ENCODE measurements at regions not wholly inside any gene's neighbourhood (a gene's known extent, or its start where the extent isn't known, plus 50 kb on each side); places are given as distances from the start of the nearest gene placed in this dataset.

DNA sequence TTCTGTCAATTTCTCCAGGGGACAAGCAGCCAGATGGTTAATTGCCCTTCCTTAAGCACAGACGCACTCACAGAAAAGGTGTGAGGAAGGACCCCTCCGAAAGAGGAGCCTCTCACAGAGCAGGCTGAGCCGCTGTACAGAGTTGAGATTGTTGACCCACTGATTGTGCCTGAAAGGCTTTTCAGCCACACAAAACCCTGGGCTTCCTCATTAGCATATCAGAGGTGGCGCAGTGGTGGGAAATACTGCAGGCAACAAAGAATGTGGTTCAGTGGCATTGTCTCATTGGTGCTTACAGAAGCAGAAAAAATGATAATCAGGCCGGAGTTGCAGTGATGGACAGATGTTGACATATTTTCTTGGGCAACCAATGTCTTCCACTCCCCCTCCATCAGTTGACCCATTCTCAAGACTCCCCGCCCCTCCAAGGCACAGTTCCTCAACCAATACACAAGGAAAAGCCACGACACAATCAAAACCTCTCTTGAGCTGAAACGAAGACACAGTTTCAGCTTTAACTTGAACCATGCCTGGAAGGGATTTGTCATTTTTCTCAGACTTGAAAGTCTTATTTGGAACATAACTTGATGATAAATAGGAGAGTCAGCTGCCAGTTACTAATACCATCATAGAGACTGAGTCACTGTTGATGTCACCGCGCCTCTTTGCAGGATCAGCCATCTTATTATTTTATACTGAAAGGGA lies 53.1 kb downstream of the ATXN3L start:
- no peak for DNase-seq (ENCODE audit: low spot score)

DNA sequence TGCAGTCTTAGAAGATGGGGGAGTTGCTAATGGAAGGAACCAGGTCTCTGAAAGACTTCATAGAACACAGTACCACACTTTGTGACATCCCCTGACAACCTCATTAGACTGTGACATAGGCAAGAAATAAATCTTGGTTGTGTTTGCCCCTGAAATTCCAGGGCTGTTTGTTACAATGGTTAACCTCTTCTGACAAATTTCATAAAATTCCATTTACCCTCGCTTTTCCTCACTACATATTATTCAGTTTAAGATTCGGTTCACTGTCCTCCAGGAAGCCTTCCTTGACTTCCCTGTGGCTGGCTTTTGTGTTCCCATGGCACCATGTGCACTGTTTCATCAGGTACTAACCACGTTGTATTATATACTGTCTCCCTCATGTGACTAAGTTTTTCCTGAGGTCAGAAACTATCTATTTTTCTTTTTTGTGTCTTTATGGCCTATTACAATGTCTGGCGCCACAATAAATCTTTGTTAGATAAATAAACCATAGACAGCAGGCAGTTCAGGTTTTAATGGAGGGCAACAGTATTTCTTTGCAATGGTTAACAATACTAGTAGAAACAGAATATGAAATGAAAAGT lies 54.2 kb downstream of the ATXN3L start:
- DNase-seq (ENCODE audit: low spot score), result no peak

DNA sequence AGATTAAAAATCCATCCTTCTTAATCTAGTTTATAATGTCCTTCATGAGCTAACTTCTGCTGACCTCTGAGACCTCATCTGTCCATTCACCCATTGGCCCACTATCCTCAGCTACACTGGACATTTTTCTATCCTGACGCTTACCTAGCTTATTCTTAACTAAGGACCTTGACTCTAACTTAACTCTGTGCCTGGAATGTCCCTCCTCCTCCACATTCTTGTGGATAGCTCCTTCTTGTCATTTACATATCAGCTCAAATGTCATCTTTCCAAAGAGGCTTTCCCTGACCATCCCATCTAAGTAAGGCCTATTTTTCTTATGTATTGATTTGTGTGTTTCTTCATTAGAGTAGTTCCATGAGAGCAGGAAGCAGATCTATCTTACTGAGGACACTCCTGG lies 54.7 kb downstream of the ATXN3L start:
- DNase-seq (ENCODE audit: low spot score), result no peak

DNA sequence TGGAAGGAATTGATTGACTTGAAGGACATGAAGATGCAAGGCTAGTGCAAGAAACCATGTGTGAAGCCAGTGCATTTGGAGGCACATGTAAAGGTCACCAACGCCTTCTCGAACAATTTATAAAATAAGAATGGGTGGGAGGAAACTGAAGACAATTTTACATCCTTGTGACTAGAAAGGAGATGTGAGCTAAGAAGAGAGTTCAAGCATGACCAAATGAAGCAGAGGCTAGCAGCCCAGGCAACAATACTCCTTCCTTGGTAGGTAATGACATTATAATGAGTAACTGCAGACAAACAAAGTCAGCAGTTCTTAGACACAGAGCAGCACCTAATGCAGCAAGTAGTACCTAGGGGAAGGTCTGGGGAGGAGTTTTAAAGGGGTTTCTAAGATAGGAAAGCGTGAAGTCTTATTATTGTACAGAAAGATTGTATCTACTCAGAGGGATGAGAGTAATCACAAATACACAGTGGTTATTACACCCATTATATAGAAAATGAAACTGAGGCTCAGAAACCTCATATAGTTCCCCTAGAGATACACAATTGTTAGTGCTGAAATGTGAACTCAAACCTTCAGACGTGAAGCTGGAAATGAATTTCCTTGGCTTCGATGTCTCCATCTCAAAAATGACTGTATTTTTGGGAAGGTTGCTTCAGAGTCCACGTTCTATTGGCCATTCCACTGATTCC lies 56.1 kb downstream of the ATXN3L start:
- no peak for DNase-seq (ENCODE audit: low spot score)

DNA sequence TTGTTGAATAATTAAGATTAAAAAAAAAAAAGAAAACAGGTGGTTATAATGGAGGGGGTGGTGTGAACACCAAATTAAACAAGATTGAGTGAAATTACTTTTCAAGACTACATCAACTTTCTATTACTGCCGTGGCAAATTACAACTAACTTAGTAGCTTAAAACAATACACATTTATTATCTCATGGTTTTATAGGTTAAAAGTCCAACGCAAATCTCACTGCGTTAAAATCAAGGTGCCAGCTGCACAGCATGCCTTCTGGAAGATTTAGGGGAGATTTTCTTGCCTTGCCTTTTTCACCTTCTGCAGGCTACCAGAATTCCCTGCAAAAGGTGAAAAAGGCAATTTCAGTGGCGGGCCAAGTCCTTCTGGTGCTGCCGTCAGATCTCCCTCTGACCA lies 58.5 kb downstream of the ATXN3L start:
- DNase-seq (ENCODE audit: low spot score), result no peak

DNA sequence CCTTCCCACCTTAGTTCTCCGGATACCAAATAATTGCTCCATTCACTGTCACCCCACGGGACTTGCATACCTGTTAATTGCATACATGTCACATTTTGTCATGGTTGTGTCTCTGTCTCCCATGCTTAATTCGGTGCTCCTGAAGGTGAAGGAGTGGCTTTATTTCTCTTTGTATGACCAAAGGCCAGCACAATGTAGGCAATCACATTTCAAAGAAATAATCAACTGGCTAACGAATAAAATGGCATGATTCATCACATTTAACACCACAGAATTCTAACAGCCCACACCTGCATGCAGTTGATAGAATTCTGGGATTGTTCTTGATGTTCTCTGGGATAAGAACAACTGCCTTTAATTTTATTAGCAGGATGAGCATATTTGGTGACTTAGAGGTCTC lies 59.3 kb downstream of the ATXN3L start:
- no peak for DNase-seq (ENCODE audit: low spot score)

DNA sequence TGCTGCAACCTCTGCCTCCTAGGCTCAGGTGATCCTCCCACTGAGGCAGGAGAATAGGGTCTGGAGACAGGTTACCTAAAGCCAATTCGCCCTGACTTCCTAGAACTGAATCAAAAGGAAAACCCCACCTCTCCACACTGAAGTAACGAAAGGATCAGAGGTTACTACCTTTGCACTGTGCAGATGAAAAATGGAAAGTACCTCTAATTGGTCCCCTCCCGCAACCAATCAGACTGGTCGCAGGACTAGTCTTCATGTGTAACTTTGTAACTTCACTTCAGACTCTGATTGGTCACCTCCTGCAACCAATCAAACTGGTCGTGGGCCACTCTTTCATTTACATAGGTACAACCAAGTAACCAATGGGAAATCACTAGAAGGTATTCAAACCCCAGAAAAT lies 61.1 kb downstream of the ATXN3L start:
- DNase-seq (ENCODE audit: low spot score), result no peak

DNA sequence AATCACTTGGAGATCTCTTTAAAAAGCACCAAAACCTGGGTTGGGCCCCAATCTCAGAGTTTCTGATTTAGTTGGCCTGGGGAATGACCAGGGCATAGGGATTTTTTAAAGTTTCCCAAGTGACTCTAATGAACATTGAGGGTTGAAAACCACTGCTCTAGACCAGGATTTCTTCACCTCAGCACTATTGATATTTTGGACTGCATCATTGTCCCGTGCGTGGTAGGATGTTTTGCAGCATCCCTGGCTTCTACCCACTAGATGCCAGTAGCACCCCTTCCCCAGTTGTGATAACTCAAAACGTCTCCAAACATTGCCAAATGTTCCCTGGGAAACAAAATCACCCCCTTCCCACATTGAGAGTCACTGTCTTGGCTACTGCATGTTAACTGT lies 61.8 kb downstream of the ATXN3L start:
- DNase-seq (ENCODE audit: low spot score), result no peak

DNA sequence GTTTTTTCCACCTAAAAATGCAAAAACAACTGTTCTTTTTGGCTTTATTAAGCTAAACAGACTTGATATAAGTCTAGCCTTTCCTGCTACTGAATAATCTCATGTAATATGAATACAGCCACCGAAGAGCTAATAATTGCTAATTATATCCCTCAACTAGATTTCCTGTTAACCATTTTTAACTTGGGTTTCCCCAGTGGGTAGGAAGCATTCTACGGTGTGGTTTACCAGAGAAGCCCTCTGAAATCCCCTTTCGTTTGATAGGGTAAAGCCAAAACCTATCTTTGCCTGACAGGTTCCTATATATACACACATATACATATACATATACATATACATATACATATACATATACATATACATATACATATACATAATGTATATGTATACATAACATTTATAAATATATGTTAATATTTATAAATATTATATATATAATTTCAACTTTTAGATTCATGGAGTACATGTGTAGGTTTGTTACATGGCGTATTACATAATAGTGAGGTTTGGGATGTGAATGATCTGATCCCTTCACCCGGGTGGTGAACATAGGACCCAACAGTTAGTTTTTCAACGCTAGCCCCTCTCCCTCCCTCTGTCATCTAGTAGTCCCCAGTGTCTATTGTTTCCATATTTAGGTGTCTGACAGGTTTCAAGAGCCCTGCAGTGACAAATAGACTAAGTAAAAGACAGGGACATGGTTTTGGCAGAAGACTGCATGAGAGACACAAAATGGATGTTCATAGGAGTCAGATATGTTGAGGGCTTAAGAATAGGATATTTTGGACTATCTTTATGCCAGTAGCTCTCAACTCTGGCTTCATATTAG lies 62.4 kb downstream of the ATXN3L start:
- no peak for DNase-seq (ENCODE audit: low spot score)

DNA sequence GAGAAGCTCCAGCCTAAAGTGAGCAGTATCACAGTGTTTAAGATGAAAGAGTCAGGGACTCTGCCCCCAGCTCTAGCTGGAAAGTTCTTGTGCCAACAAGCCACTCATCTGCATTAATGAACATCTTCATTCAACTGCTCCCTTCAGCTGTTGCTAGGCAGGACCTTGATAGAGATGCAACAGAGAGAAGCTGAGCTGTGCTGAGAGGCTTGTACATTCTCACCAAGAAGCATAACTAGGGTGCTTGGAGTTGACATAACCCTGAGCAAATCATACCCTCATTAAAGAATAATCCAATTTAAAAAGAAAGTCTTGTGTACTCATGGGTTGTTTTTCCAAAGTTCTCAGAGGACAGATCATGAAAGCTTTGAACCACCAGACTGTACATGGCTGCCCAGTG lies 63.2 kb downstream of the ATXN3L start:
- no peak for DNase-seq (ENCODE audit: low spot score)

DNA sequence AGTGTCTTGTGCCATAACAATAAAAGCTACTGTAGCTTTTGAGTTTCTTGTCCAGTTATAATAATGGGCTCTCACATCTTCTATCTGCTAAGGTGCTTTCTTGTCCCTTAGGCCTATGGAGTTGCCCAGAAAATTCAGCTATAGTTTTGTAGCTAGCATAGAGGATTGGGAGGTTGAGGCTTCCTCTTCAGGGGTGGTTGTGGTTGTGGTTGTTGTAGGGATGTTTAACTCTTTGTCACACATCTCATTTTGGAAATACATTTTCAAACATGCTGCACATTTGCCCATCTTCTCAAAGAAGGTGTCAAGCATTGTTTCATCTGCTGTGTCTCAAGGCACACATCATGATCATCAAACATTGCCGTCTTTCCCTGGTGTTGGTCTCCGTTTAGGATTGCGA lies 65.0 kb downstream of the ATXN3L start:
- no peak for DNase-seq (ENCODE audit: low spot score)

DNA sequence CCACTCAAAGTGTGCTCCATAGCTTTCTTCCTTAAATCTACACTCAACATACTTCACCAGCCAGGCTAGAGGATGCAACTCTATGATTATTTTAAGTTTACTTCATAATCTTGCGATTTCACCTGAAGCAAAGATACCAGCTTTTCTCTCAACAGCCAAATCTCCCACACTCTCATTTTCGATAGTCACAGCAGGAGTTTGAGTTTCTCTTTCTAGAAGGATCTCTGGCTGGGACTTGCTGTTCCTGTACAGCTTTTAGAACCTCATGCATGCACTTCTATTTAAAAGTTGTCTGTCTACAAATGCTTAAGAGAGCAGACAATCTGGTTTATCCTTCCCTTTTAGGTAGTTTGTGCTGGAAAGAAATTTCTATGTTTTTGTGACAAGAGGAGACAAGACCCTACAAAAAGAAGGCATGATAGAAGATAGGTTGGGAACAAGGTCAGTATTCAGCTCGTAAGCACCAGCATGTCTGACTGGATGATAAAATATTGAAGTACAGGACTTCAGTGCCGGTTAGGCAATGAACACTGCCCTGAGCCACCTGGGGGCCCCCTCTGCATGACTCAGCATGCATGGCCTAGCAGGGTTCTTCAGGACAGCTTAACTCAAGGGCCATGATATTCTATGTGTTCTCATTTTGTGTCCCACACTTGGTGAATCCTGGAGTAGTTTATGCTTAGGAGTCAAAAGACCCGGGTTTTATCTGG lies 65.6 kb downstream of the ATXN3L start:
- no peak for DNase-seq (ENCODE audit: low spot score)

DNA sequence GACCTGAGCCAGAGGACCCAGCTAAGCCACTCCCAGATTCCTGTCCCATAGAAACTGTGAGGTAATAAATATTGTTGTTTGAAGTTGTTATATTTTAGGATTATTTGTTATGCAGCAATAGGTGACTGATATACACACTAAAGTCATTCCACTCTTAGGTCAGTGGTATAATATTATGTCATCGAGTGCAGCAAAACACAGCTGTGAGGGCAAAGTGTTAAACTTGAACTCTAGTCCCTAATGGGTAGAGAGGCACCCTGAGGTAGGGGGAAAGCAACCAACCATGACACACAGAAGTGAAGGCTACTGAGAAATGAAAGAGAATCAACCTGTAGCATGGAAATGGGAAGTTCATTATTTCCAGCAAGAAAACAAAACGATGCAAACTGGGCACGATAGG lies 66.6 kb downstream of the ATXN3L start:
- no peak for DNase-seq (ENCODE audit: low spot score)

DNA sequence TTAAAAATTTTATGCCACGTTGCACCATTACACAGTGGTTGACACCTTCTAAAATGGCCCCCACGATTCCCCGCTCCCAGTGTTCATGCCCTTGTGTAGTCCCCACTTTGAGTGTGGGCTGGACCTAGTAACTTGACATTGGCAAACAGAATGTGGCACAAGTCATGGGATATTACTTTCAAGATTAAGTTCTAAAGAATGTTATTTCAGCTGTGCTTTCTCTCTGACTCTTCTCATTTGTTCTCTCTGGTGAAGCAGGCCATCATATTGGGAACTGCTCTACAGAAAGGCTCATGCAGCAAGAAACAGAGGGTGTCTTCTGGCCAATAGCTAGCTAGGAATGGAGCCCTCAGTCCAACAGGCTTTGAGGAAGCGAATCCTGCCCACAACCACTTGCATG lies 67.1 kb downstream of the ATXN3L start:
- no peak for DNase-seq (ENCODE audit: low spot score)

DNA sequence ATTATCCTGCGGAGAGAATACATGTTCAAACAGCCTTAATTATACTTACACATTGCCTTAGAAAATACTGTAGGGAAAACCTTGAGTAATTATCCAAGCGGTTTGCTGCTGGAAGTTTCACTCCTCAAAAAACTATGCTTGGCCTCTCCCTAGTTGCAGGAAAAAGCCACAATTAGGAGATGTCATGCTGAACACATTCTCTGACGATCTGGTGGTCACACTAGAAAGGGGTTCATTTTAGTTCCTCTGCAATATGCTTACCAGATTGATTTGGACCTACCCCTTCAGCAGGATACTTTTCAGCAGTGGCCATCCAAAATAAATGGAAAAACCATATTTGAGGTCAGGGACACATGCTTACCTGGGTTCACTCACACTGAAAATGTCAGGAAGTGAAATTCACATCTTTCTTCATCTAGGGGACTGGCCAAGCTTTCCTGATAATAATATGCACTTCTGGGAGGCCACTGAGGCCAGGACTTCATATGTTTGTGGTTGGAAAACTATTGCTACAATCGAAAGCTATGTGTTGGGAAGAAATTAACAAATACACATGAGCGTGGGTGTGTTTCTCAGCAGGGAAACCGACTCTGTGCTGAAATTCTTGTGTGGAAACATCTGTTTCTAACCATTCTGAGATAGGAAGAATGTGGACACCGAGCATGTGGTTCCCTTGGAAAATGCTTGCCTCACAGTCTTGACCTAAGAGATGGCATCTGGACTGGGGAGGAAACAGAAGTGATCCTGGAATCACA lies 68.8 kb downstream of the ATXN3L start:
- DNase-seq (ENCODE audit: low spot score), result no peak

DNA sequence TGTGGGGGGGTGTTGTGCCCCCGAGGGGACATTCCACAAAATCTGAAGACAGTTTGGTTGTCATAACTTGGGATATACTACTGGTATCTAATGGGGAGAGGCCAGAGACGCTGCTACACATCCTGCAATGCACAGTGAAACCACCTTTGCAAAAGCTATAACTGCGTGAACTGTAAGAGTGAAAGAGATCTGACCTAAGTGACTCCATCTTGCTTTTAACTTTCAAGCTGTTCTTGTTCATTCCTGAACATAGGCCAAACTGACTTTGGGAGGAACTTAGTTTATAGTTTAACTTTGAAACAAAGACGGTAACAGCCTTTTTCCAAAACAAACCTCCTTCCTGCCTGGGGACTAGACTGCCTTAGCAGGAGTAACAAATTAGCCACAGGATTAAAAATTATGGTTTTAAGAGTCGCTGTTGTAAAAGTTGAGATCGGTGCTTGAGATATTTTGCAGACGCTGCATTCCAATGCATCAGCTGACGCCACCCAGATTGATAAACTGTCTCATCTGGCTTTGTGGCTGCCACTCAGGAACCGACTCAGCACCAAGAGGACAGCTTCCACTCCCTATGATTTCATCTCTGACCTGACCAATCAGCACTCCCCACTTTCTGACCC lies 70.9 kb downstream of the ATXN3L start:
- DNase-seq (ENCODE audit: low spot score), result no peak

DNA sequence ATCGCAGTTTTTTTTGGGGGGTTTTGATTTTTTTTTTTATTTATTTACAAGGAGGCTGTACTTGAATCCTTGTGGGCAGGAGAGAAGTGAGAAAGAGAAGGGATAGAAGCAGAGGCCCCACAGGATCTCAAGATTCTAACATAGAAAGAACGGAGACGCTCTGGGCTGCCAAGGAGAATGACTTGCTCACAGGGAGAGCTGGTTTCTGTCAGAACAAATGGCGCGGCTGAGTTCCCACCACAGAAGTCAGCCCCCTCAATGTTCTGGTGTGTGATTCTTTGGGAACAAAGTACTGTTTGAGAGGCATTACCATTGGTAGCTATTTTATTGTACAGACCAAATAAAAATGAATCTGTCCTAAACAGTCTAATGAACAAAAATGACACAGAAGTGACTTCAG lies 80.6 kb downstream of the ATXN3L start:
- DNase-seq (ENCODE audit: low spot score), result no peak

DNA sequence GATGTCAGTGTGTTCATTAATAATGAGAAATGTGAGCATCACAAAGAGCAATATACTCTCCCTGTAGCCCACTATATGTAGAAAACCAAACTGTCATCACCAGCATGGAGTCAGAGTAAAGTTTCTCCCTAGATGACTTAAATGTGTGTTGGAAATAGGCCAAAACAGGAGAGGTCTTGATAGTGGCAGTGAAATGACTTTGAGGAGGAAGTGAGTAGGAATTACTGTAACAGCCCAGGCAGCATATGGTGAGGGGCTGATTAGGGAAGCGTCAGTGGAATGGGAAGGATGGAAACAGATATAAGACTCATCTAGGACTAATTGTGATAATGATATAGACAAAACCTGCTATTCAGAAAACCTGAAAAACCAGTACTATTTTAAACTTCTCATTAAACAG lies 83.9 kb downstream of the ATXN3L start:
- no peak for DNase-seq (ENCODE audit: low spot score)

DNA sequence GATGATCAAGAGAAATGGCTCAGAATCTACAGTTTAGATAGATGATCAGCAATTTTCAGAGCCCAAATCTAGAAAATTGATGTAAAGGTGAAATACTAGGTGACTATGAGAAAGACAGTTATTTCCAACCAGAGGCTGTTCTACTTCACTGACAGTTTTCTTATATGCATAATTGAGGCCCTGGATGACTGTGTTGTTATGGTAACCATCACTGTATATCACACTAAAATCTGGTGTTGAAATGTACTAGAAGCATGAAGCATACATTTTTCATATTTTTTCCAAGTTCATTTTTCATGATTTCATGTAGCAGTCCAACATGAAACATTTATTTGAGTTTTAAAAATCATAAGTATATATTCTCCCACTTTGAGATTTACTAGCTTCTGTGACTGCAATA lies 87.4 kb downstream of the ATXN3L start:
- no peak for DNase-seq (ENCODE audit: low spot score)

DNA sequence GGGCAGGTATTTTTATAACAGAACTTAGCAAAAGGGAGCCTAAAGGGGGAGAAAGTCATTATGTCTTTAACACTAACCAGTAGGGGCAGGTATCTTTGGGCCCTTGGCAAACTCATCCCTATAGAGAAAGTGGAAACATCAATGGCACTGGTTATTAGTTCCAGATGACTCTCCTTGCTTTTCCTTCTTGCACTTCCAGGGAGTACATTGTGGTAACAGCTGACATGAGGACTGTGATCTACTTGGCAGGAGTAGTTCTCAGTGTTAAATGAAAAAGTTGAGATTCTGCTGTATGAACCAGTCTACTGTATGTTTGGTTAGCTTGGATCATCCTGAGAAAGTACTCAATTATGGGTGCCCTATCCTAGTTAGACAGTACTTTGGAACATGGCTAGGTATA lies 93.6 kb downstream of the ATXN3L start:
- no peak for DNase-seq (ENCODE audit: low spot score)

Measured in SK-N-DZ (cell line).